ENCODE measurements at regions not wholly inside any gene's neighbourhood (a gene's known extent, or its start where the extent isn't known, plus 50 kb on each side); places are given as distances from the start of the nearest gene placed in this dataset.

DNA sequence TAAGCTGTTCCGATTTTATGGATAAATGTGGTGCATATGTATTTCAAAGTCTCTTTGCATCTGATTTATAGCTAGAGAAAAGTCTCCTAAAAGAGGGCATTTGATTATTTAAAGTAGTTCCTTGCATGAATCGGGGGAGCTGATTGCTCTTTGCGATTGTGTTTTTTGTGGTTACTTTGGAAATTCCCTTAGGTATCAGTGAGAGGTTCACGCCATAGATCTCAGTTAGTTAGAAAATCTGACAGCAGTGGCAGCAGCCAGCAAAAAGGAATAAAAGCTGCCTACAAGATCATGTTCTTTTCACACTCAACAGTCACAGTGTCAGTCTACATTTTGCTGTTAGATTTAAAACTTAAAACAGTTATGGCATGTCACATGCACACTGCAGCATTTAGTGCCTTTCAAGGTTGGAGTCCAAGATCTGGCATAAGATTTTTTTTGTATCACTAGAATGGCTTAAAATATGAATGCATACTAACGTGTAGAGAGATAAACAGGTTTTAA, 436.5 kb upstream of the PCDH20 start:
- TF ChIP-seq POLR2A (IDR thresholded peaks at IDR 0.05) (no peak), CTCF (IDR thresholded peaks at IDR 0.05) (no peak), EP300 (IDR thresholded peaks at IDR 0.05) (no peak)

Data from ovary (tissue), 3 donors.